Spleen (tissue), 11 donors: ENCODE measurements at regions not wholly inside any gene's neighbourhood (a gene's known extent, or its start where the extent isn't known, plus 50 kb on each side); places are given as distances from the start of the nearest gene placed in this dataset.

Source experiments
- DNase-seq: peaks from one replicate; pipeline ENCODE4 v3.0.0-alpha.2; 2020
- H3K27ac ChIP-seq, 8 donors: fragments of 200-600 bp; sonication (generic) in 7 of 8; 1 replicate in 4 of 8; 2 replicates in 4 of 8; pipeline versions ENCODE4 v1.5.0 to v1.8.0; 2016 to 2021; ENCODE audit warnings: inconsistent platforms in 4 of 8, mild to moderate bottlenecking in 4 of 8, moderate library complexity in 1 of 8
- H3K27me3 ChIP-seq, 7 donors: fragments of 200-600 bp; sonication (generic) in 6 of 7; replicated peaks in 1 of 7; 1 replicate in 4 of 7; 2 replicates in 3 of 7; pipeline versions ENCODE4 v1.5.0 to v1.8.0; 2016 to 2021; ENCODE audit warnings: inconsistent platforms in 3 of 7, mild to moderate bottlenecking in 1 of 7
- H3K36me3 ChIP-seq, 6 donors: fragments of 200-600 bp; sonication (generic) in 5 of 6; 1 replicate in 4 of 6; 2 replicates in 2 of 6; pipeline versions ENCODE4 v1.5.0 to v1.8.0; 2016 to 2021; ENCODE audit warnings: inconsistent platforms in 2 of 6
- H3K4me1 ChIP-seq, 6 donors: fragments of 200-600 bp; sonication (generic) in 5 of 6; 1 replicate in 3 of 6; 2 replicates in 3 of 6; pipeline versions ENCODE4 v1.5.0 to v1.8.0; 2016 to 2021; ENCODE audit warnings: inconsistent platforms in 3 of 6
- H3K4me3 ChIP-seq, 8 donors: fragments of 200-600 bp; sonication (generic) in 7 of 8; 1 replicate in 4 of 8; 2 replicates in 4 of 8; pipeline versions ENCODE4 v1.5.0 to v1.8.0; 2016 to 2021; ENCODE audit warnings: inconsistent platforms in 4 of 8, mild to moderate bottlenecking in 4 of 8, moderate library complexity in 2 of 8
- H3K9me3 ChIP-seq, 8 donors: fragments of 200-600 bp; sonication (generic) in 7 of 8; 1 replicate in 4 of 8; 2 replicates in 4 of 8; pipeline versions ENCODE4 v1.5.0 to v1.8.0; 2016 to 2021; ENCODE audit warnings: inconsistent platforms in 4 of 8
- CTCF ChIP-seq, 11 experiments: fragments of 200-600 bp in 7 of 11; fragments of 450-650 bp in 4 of 11; sonication (generic) in 4 of 11; IDR thresholded peaks in 8 of 11; conservative IDR thresholded peaks in 3 of 11; 1 replicate in 7 of 11; 2 replicates in 4 of 11; pipeline versions ENCODE4 v1.4.0 to v1.8.0; 2016 to 2021; ENCODE audit warnings: antibody characterized with exemption in 11 of 11, inconsistent platforms in 4 of 11, mild to moderate bottlenecking in 1 of 11
- POLR2A ChIP-seq, 3 donors: fragments of 450-650 bp; IDR thresholded peaks; one replicate each; pipeline ENCODE4 v1.5.1; 2017; ENCODE audit warnings: antibody characterized with exemption in 3 of 3, mild to moderate bottlenecking in 1 of 3
- POLR2AphosphoS5 ChIP-seq, 3 donors: sonication (generic); formaldehyde crosslinking; IDR thresholded peaks; one replicate each; pipeline ENCODE4 v1.5.1; 2017; ENCODE audit warnings: antibody characterized with exemption in 3 of 3
- WGBS, 5 donors: extraction: QIAGEN DNeasy Blood & Tissue Kit in 3 of 5; methylation state at CpG; one replicate each; pipeline versions ENCODE4 v1.1.5 to v1.1.7; 2013 to 2018; 5-methylcytosine and 5-hydroxymethylcytosine counted together
- intact Hi-C: fragments of 100-400 bp; cut with DNase I; formaldehyde crosslinking; loops from one replicate; pipeline ENCODE4 v1.15.0; 2023; ENCODE audit warnings: low total_unique reads
- donor health status: healthy with polysubstance abuse.
- donor health status: DM: no; HTN: no; CAD: no; lungs with moderate emphysema.
- donor health status: DM: no; HTN: no; CAD: no.
- donor health status: Bipolar disorder and iron deficiency.
- donor health status: healthy.
- donor health status: DM: no; HTN: no; CAD: no.
- donor health status: DM: yes; HTN: yes; CAD: no.

GRCh38 chr3:72458375-72458774 lies 389.9 kb downstream of the SHQ1 start:
- no peaks in the 10 kb centered on the region for H3K9me3 ChIP-seq
- H3K27ac ChIP-seq = no peak overlapping the region
- H3K27me3 ChIP-seq = peaks cover 0 to 20% (median 0%) of the 10 kb centered on the region in 7 donors
- H3K4me3 ChIP-seq = no peak overlapping the region
- WGBS, 5 donors = 76 to 86% (median 80%) methylated on average over 4 of the region's 4 CpGs
- no peaks in the 10 kb centered on the region for H3K36me3 ChIP-seq
- intact Hi-C loops = no loop called here
- no peak for DNase-seq
- peaks cover 0 to 26% (median 15%) of the 10 kb centered on the region in 6 donors for H3K4me1 ChIP-seq
- TF ChIP-seq POLR2AphosphoS5 (IDR thresholded peaks at IDR 0.05) (no peak), CTCF (IDR thresholded peaks at IDR 0.05 in 8 of 11, conservative IDR thresholded peaks at IDR 0.05 in 3 of 11) (no peak), POLR2A (IDR thresholded peaks at IDR 0.05) (no peak)

- WGBS, 5 donors = 80 to 96% (median 86%) methylated on average over 3 of the region's 3 CpGs
Measured at GRCh38 chr3:72454441-72454840, 393.8 kb downstream of the SHQ1 start.

GRCh38 chr3:72453706-72454105 lies 394.5 kb downstream of the SHQ1 start:
- 89 to 97% (median 94%) methylated on average over 2 of the region's 2 CpGs for WGBS, 5 donors
- Histone ChIP-seq H3K4me1 (peaks cover 0 to 16% (median 9%) of the 10 kb centered on the region in 6 donors), H3K27ac (no peak overlapping the region), H3K36me3 (no peaks in the 10 kb centered on the region), H3K9me3 (no peaks in the 10 kb centered on the region), H3K27me3 (peaks cover 0 to 20% (median 0%) of the 10 kb centered on the region in 7 donors), H3K4me3 (no peak overlapping the region)
- no peak for TF ChIP-seq CTCF (IDR thresholded peaks at IDR 0.05 in 8 of 11, conservative IDR thresholded peaks at IDR 0.05 in 3 of 11)
- TF ChIP-seq POLR2A (IDR thresholded peaks at IDR 0.05) = no peak
- TF ChIP-seq POLR2AphosphoS5 (IDR thresholded peaks at IDR 0.05) = no peak
- intact Hi-C loops = no loop called here
- no peak for DNase-seq

More at GRCh38 chr3:72454441-72454840, 393.8 kb downstream of the SHQ1 start:
- Histone ChIP-seq H3K4me1 (peaks cover 0 to 15% (median 8%) of the 10 kb centered on the region in 6 donors), H3K36me3 (no peaks in the 10 kb centered on the region), H3K27me3 (peaks cover 0 to 23% (median 0%) of the 10 kb centered on the region in 7 donors), H3K9me3 (no peaks in the 10 kb centered on the region), H3K27ac (peak overlapping the region in 4 of 8 donors; percentile 73 to 87 (median 82)), H3K4me3 (peak overlapping the region in 1 of 8 donors; percentile 51)
- no peak for DNase-seq
- TF ChIP-seq CTCF (IDR thresholded peaks at IDR 0.05 in 8 of 11, conservative IDR thresholded peaks at IDR 0.05 in 3 of 11) (no peak), POLR2AphosphoS5 (IDR thresholded peaks at IDR 0.05) (no peak), POLR2A (IDR thresholded peaks at IDR 0.05) (no peak)
- intact Hi-C loops = no loop called here

- Histone ChIP-seq H3K9me3 (no peaks in the 10 kb centered on the region), H3K27ac (no peak overlapping the region), H3K36me3 (no peaks in the 10 kb centered on the region), H3K4me3 (no peak overlapping the region), H3K4me1 (peaks cover 0 to 26% (median 14%) of the 10 kb centered on the region in 6 donors), H3K27me3 (peaks cover 0 to 15% (median 0%) of the 10 kb centered on the region in 7 donors)
- intact Hi-C loops = no loop called here
- DNase-seq = no peak
- WGBS, 5 donors = 86 to 96% (median 87%) methylated on average over 5 of the region's 5 CpGs
- TF ChIP-seq CTCF (IDR thresholded peaks at IDR 0.05 in 8 of 11, conservative IDR thresholded peaks at IDR 0.05 in 3 of 11) (no peak), POLR2AphosphoS5 (IDR thresholded peaks at IDR 0.05) (no peak), POLR2A (IDR thresholded peaks at IDR 0.05) (no peak)
Measured at GRCh38 chr3:72452745-72453144, 395.5 kb downstream of the SHQ1 start.
